A673 (cell line): ENCODE measurements at regions not wholly inside any gene's neighbourhood (a gene's known extent, or its start where the extent isn't known, plus 50 kb on each side); places are given as distances from the start of the nearest gene placed in this dataset.

ENCODE experiments used
- BruUV-seq: library from RNA; stranded (reverse); fragments of 400-500 nt; replicated peaks from 2 replicates; lab custom pipeline; 2021; lab: Mats Ljungman, UMichigan
- CTCF ChIA-PET: fragments of 300-600 bp; sonication (Branson Sonifier 250); formaldehyde crosslinking; loops from one replicate; lab custom pipeline; 2022; ENCODE audit warnings: antibody characterized with exemption; lab: Charles Lee
- POLR2A ChIA-PET: fragments of 300-600 bp; sonication (Branson Sonifier 250); formaldehyde crosslinking; loops from one replicate; lab custom pipeline; 2022; ENCODE audit warnings: antibody characterized with exemption; ENCODE audit not compliant: low non-redundant PET; lab: Charles Lee
- DNase-seq: peaks from one replicate; pipeline ENCODE4 v3.0.0-alpha.2; 2015; ENCODE audit warnings: low spot score
- H3K27ac ChIP-seq: fragments of 200-600 bp; sonication (generic); 2 replicates; pipeline ENCODE4 v1.5.1; 2016; ENCODE audit warnings: mixed run types, low read depth, mild to moderate bottlenecking, mixed read lengths, antibody characterized with exemption, low read length; ENCODE audit not compliant: poor library complexity, severe bottlenecking
- H3K27me3 ChIP-seq: fragments of 200-600 bp; sonication (generic); replicated peaks from 2 replicates; pipeline ENCODE4 v1.6.1; 2017; ENCODE audit warnings: mixed run types, low read depth, mild to moderate bottlenecking, mixed read lengths, antibody characterized with exemption, low read length; ENCODE audit not compliant: insufficient read depth, poor library complexity
- H3K36me3 ChIP-seq: fragments of 200-600 bp; sonication (generic); 2 replicates; pipeline ENCODE4 v1.6.1; 2016; ENCODE audit warnings: mixed run types, mild to moderate bottlenecking, mixed read lengths, antibody characterized with exemption, low read length; ENCODE audit not compliant: insufficient read depth, poor library complexity, severe bottlenecking
- H3K4me1 ChIP-seq: fragments of 200-600 bp; sonication (generic); 2 replicates; pipeline ENCODE4 v1.6.1; 2017; ENCODE audit warnings: mixed run types, mild to moderate bottlenecking, mixed read lengths, antibody characterized with exemption, low read length; ENCODE audit not compliant: insufficient read depth, poor library complexity, severe bottlenecking
- H3K4me3 ChIP-seq: fragments of 200-600 bp; sonication (generic); 2 replicates; pipeline ENCODE4 v1.5.1; 2016; ENCODE audit warnings: low read depth, mixed run types, mild to moderate bottlenecking, mixed read lengths, low read length; ENCODE audit not compliant: poor library complexity, severe bottlenecking
- H3K9me3 ChIP-seq: fragments of 200-600 bp; sonication (generic); 2 replicates; pipeline ENCODE4 v1.6.1; 2016; ENCODE audit warnings: mixed run types, low read depth, mild to moderate bottlenecking, mixed read lengths, antibody characterized with exemption, low read length; ENCODE audit not compliant: poor library complexity, severe bottlenecking
- CTCF ChIP-seq: fragments of 300-800, 200-600 bp; sonication (generic); conservative IDR thresholded peaks from 2 replicates; pipeline ENCODE4 v1.5.1; 2017; ENCODE audit warnings: low read depth, mild to moderate bottlenecking, antibody characterized with exemption, low read length, moderate library complexity, mixed read lengths
- EZH2 ChIP-seq: fragments of 200-600 bp; sonication (generic); IDR thresholded peaks from 2 replicates; pipeline ENCODE4 v1.6.1; 2017; ENCODE audit warnings: borderline replicate concordance, low read depth, mild to moderate bottlenecking, mixed read lengths, antibody characterized with exemption, low read length; ENCODE audit not compliant: poor library complexity, severe bottlenecking
- intact Hi-C: fragments of 100-400 bp; cut with micrococcal nuclease; formaldehyde crosslinking; loops from one replicate; pipeline ENCODE4 v1.10.0; 2022; ENCODE audit not compliant: unreplicated experiment

GRCh38 chr16:73287859-73288405 is 240.0 kb upstream of the ZFHX3 start:
- Histone ChIP-seq H3K4me1 (no peaks in the 10 kb centered on the region), H3K27ac (no peak overlapping the region), H3K9me3 (no peaks in the 10 kb centered on the region), H3K4me3 (no peak overlapping the region), H3K36me3 (no peaks in the 10 kb centered on the region), H3K27me3 (no peaks in the 10 kb centered on the region)
- TF ChIP-seq CTCF (no peak), EZH2 (no peak)
- ChIA-PET CTCF (no interaction called here), POLR2A (no interaction called here)
- intact Hi-C loops: no loop called here
- no TSS peak for BruUV-seq
- no peak for DNase-seq

- DNase-seq: no peak
Observed at GRCh38 chr16:73286346-73287267, 238.7 kb upstream of the ZFHX3 start.

More at GRCh38 chr16:73286346-73287267, 238.7 kb upstream of the ZFHX3 start:
- intact Hi-C loops: no loop called here
- TF ChIP-seq CTCF: no peak
- TF ChIP-seq EZH2: no peak
- ChIA-PET CTCF (no interaction called here), POLR2A (no interaction called here)
- Histone ChIP-seq H3K9me3 (no peaks in the 10 kb centered on the region), H3K4me1 (no peaks in the 10 kb centered on the region), H3K4me3 (no peak overlapping the region), H3K27me3 (no peaks in the 10 kb centered on the region), H3K36me3 (no peaks in the 10 kb centered on the region), H3K27ac (no peak overlapping the region)
- BruUV-seq: no TSS peak
